Lower leg skin (tissue), 4 donors: ENCODE measurements at regions not wholly inside any gene's neighbourhood (a gene's known extent, or its start where the extent isn't known, plus 50 kb on each side); places are given as distances from the start of the nearest gene placed in this dataset.

Experiments
- DNase-seq, 2 donors: peaks; one replicate each; pipeline ENCODE4 v3.0.0-alpha.2; 2019; ENCODE audit warnings: low spot score in 2 of 2
- H3K4me3 ChIP-seq: fragments of 200-600 bp; sonication (generic); 2 replicates; pipeline ENCODE4 v1.5.1; 2017; ENCODE audit warnings: mild to moderate bottlenecking, low read depth; ENCODE audit not compliant: poor library complexity, severe bottlenecking
- POLR2A ChIP-seq, 2 donors: fragments of 450-650 bp; IDR thresholded peaks; one replicate each; pipeline ENCODE4 v1.6.1; 2016 to 2017; ENCODE audit warnings: antibody characterized with exemption in 2 of 2, mild to moderate bottlenecking in 1 of 2, moderate library complexity in 1 of 2
- WGBS, 2 donors: methylation state at CpG; one replicate each; pipeline ENCODE4 v1.1.5; 2018; 5-methylcytosine and 5-hydroxymethylcytosine counted together
- intact Hi-C: fragments of 100-400 bp; cut with DNase I; formaldehyde crosslinking; loops from one replicate; pipeline ENCODE4 v1.15.0; 2023; ENCODE audit warnings: low total_unique reads
- TF ChIP-seq, protein P1 (sequence below), 3 donors: fragments of 450-650 bp; IDR thresholded peaks; one replicate each; pipeline ENCODE4 v1.5.1; 2016; ENCODE audit warnings: antibody characterized with exemption in 3 of 3, mild to moderate bottlenecking in 3 of 3, moderate library complexity in 2 of 3

GRCh38 chr5:130964231-130965202, 200.5 kb downstream of the HINT1 start:
- TF ChIP-seq, protein P1, sequence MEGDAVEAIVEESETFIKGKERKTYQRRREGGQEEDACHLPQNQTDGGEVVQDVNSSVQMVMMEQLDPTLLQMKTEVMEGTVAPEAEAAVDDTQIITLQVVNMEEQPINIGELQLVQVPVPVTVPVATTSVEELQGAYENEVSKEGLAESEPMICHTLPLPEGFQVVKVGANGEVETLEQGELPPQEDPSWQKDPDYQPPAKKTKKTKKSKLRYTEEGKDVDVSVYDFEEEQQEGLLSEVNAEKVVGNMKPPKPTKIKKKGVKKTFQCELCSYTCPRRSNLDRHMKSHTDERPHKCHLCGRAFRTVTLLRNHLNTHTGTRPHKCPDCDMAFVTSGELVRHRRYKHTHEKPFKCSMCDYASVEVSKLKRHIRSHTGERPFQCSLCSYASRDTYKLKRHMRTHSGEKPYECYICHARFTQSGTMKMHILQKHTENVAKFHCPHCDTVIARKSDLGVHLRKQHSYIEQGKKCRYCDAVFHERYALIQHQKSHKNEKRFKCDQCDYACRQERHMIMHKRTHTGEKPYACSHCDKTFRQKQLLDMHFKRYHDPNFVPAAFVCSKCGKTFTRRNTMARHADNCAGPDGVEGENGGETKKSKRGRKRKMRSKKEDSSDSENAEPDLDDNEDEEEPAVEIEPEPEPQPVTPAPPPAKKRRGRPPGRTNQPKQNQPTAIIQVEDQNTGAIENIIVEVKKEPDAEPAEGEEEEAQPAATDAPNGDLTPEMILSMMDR (IDR thresholded peaks at IDR 0.05): no peak
- no peak for TF ChIP-seq POLR2A (IDR thresholded peaks at IDR 0.05)
- no peak overlapping the region for H3K4me3 ChIP-seq
- 78 to 85% methylated on average over 3 of the region's 3 CpGs for WGBS, 2 donors
- intact Hi-C loops: no loop called here
- DNase-seq: no peak

DNA sequence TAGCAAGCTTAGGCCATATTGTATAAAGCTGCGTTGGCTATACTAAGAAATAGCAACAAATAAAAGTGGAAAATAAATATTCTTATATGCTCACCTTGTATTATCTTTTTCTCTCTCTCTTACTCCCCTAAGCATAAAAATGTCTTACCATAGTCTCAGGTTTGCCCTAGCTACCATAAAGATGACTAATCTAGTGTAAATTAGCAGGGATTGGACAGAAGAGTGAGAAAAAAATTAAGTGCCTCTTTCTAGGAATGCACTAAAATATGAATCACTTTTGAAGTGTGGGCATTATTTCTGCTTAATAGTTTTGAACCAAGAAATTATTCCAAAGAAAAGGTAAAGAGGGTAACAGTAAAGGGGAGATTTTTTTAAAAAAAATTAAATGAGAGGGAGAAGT, 201.3 kb downstream of the HINT1 start:
- WGBS, 2 donors: 95 to 98% methylated on average over 1 of the region's 1 CpG
- TF ChIP-seq, protein P1 (IDR thresholded peaks at IDR 0.05): no peak
- no peak for TF ChIP-seq POLR2A (IDR thresholded peaks at IDR 0.05)
- intact Hi-C loops: no loop called here
- no peak overlapping the region for H3K4me3 ChIP-seq
- DNase-seq: no peak

GRCh38 chr5:130957151-130957550, 207.9 kb downstream of the HINT1 start:
- H3K4me3 ChIP-seq: no peak overlapping the region
- intact Hi-C loops: no loop called here
- DNase-seq: no peak
- WGBS, 2 donors: 85 to 88% methylated on average over 1 of the region's 1 CpG
- no peak for TF ChIP-seq POLR2A (IDR thresholded peaks at IDR 0.05)
- TF ChIP-seq, protein P1 (IDR thresholded peaks at IDR 0.05): no peak

DNA sequence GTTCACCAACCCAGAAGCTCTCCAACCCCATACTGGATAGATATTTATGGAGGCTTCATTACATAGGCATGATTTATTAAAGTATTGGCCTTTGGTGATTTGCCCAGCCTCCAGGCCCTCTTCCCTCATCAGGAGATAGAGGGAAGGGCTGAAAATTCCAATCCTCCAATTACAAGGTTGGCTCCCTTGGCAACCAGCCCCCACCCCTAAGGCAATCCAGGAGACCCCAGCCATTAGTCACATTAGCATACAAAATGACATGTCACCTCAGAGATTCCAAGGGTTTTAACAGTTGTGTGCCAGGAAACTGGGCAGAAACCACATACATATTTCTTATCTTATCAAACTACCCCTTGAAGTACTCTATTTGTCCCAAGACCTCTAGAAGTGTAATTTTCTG, 210.0 kb downstream of the HINT1 start:
- DNase-seq: no peak
- H3K4me3 ChIP-seq: no peak overlapping the region
- intact Hi-C loops: no loop called here
- TF ChIP-seq, protein P1 (IDR thresholded peaks at IDR 0.05): no peak

DNA sequence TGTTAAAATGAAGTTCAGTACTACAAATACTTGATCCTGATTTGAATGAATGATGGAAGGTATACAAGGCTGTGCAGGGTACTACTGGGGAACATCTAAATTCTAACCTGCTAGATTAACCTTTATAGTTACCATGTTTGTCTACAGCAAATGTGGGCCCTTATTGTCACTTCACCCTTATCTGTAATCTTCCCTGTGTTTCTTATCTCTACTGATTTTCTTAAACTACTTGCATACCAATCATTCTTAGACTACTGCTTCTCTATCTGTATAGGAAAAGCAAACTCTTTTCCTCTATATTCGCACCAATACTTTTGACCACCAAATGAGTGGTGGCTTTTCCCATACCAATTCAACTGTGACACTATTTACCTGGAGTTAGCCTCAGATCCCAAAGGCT, 210.7 kb downstream of the HINT1 start:
- no peak for DNase-seq
- TF ChIP-seq, protein P1 (IDR thresholded peaks at IDR 0.05): no peak
- no peak for TF ChIP-seq POLR2A (IDR thresholded peaks at IDR 0.05)
- intact Hi-C loops: no loop called here
- H3K4me3 ChIP-seq: no peak overlapping the region
- 93 to 97% methylated on average over 1 of the region's 1 CpG for WGBS, 2 donors
